ENCODE measurements at regions not wholly inside any gene's neighbourhood (a gene's known extent, or its start where the extent isn't known, plus 50 kb on each side); places are given as distances from the start of the nearest gene placed in this dataset.
"Not testable (repeated sequence)": the region's sequence is repeated elsewhere in the genome, so short reads cannot be mapped to it uniquely, and the experiment has no call there.

GRCh38 chr2:44051593-44052347 lies 56.0 kb upstream of the LRPPRC start:
- no peak for DNase-seq

GRCh38 chr2:44052584-44052983 lies 56.8 kb upstream of the LRPPRC start:
- no peak for DNase-seq

GRCh38 chr2:44053052-44053451 lies 57.3 kb upstream of the LRPPRC start:
- no peak for DNase-seq

GRCh38 chr2:44053456-44053855 lies 57.7 kb upstream of the LRPPRC start:
- DNase-seq = no peak

- no peak for DNase-seq
Measured at GRCh38 chr2:44055229-44055628, 59.4 kb upstream of the LRPPRC start.

- no peak for DNase-seq
Measured at GRCh38 chr2:44055664-44056063, 59.9 kb upstream of the LRPPRC start.

- DNase-seq = no peak
Measured at GRCh38 chr2:44056947-44057346, 61.2 kb upstream of the LRPPRC start.

GRCh38 chr2:44060286-44060685 lies 64.5 kb upstream of the LRPPRC start:
- not testable (repeated sequence) for DNase-seq

GRCh38 chr2:44060990-44061389 lies 65.2 kb upstream of the LRPPRC start:
- no peak for DNase-seq

- no peak for DNase-seq
Measured at GRCh38 chr2:44061469-44061868, 65.7 kb upstream of the LRPPRC start.

- DNase-seq = no peak
Measured at GRCh38 chr2:44061876-44062275, 66.1 kb upstream of the LRPPRC start.

GRCh38 chr2:44063033-44063432 lies 67.2 kb upstream of the LRPPRC start:
- no peak for DNase-seq

GRCh38 chr2:44064281-44064680 lies 68.5 kb upstream of the LRPPRC start:
- DNase-seq = not testable (repeated sequence)

- not testable (repeated sequence) for DNase-seq
Measured at GRCh38 chr2:44067012-44067790, 71.4 kb upstream of the LRPPRC start.

GRCh38 chr2:44067791-44068181 lies 72.0 kb upstream of the LRPPRC start:
- DNase-seq = not testable (repeated sequence)

GRCh38 chr2:44071454-44072046 lies 75.8 kb upstream of the LRPPRC start:
- DNase-seq = no peak

GRCh38 chr2:44073667-44074066 lies 77.9 kb upstream of the LRPPRC start:
- DNase-seq = not testable (repeated sequence)

- not testable (repeated sequence) for DNase-seq
Measured at GRCh38 chr2:44074795-44075194, 79.0 kb upstream of the LRPPRC start.

GRCh38 chr2:44075541-44075940 lies 79.8 kb upstream of the LRPPRC start:
- no peak for DNase-seq

GRCh38 chr2:44077942-44078511 lies 82.2 kb upstream of the LRPPRC start:
- DNase-seq = no peak

GRCh38 chr2:44079686-44080085 lies 83.9 kb upstream of the LRPPRC start:
- no peak for DNase-seq

- DNase-seq = no peak
Measured at GRCh38 chr2:44083054-44083453, 85.6 kb upstream of the PPM1B start.

GRCh38 chr2:44084850-44085249 lies 83.8 kb upstream of the PPM1B start:
- no peak for DNase-seq

GRCh38 chr2:44086629-44087028 lies 82.0 kb upstream of the PPM1B start:
- DNase-seq = no peak
